Panc1 (cell line): ENCODE measurements at regions not wholly inside any gene's neighbourhood (a gene's known extent, or its start where the extent isn't known, plus 50 kb on each side); places are given as distances from the start of the nearest gene placed in this dataset.
A peak's percentile ranks its signal among the peaks of the same experiment; 100 is the strongest.

Experiments used
- ATAC-seq: fragments of 200-7000 bp; cut with Tn5 transposase; 2 replicates; pipeline ENCODE4 v1.9.1; 2020; ENCODE audit warnings: mild to moderate bottlenecking, moderate library complexity
- BruUV-seq: library from RNA; stranded (reverse); fragments of 400-500 nt; replicated peaks from 2 replicates; lab custom pipeline; 2021; lab: Mats Ljungman, UMichigan
- CTCF ChIA-PET: fragments of 300-600 bp; sonication (Branson Sonifier 250); formaldehyde crosslinking; loops from one replicate; lab custom pipeline; 2022; ENCODE audit warnings: antibody characterized with exemption; lab: Charles Lee
- POLR2A ChIA-PET: fragments of 300-600 bp; sonication (Branson Sonifier 250); formaldehyde crosslinking; loops from one replicate; lab custom pipeline; 2022; ENCODE audit warnings: antibody characterized with exemption; lab: Charles Lee
- DNase-seq: peaks from one replicate; pipeline ENCODE4 v3.0.0-alpha.2; 2010; ENCODE audit warnings: low read depth, low spot score
- H3K27ac ChIP-seq: 2 replicates; pipeline ENCODE4 v1.5.1; 2011; ENCODE audit warnings: mild to moderate bottlenecking, low read length, inconsistent platforms
- H3K27me3 ChIP-seq: fragments of 200-500 bp; sonication (Bioruptor generic); 2 replicates; pipeline ENCODE4 v1.6.0; 2014; ENCODE audit warnings: low read length, inconsistent platforms; ENCODE audit not compliant: control insufficient read depth, insufficient read depth
- H3K36me3 ChIP-seq: fragments of 200-500 bp; sonication (Bioruptor generic); 2 replicates; pipeline ENCODE4 v1.5.1; 2014; ENCODE audit warnings: inconsistent platforms, mild to moderate bottlenecking, low read length, moderate library complexity; ENCODE audit not compliant: control insufficient read depth, insufficient read depth
- H3K4me1 ChIP-seq: 2 replicates; pipeline ENCODE4 v1.5.1; 2011; ENCODE audit warnings: inconsistent platforms, mild to moderate bottlenecking, low read length, moderate library complexity; ENCODE audit not compliant: control insufficient read depth, insufficient read depth
- H3K4me3 ChIP-seq, 2 experiments: 2 replicates each; pipeline ENCODE4 v1.5.1; 2011 to 2012; ENCODE audit warnings: low read depth in 2 of 2, low read length in 2 of 2, mild to moderate bottlenecking in 2 of 2, inconsistent platforms in 1 of 2, moderate library complexity in 1 of 2
- H3K9me3 ChIP-seq: fragments of 200-500 bp; sonication (Bioruptor generic); 2 replicates; pipeline ENCODE4 v1.5.1; 2014; ENCODE audit warnings: low read depth, mild to moderate bottlenecking, inconsistent platforms, low read length, moderate library complexity; ENCODE audit not compliant: control insufficient read depth, insufficient read depth
- POLR2AphosphoS5 ChIP-seq: IDR thresholded peaks from 2 replicates; pipeline ENCODE4 v1.6.1; 2012; ENCODE audit warnings: mild to moderate bottlenecking, low read depth, low read length, moderate library complexity
- SIN3A ChIP-seq: IDR thresholded peaks from 2 replicates; pipeline ENCODE4 v1.6.1; 2012; ENCODE audit warnings: low read depth, mild to moderate bottlenecking, low read length, moderate library complexity, borderline replicate concordance; ENCODE audit not compliant: insufficient read depth
- TCF7L2 ChIP-seq: IDR thresholded peaks from 2 replicates; pipeline ENCODE4 v1.6.1; 2011; ENCODE audit warnings: mild to moderate bottlenecking, low read depth, low read length, inconsistent platforms
- in situ Hi-C: cut with HindIII; loops from 2 replicates; pipeline ENCODE4 v1.10.0; 2016; ENCODE audit warnings: low sequenced_read_pairs, low pct_unique_long_range_greater_than_20kb
- intact Hi-C: fragments of 100-400 bp; cut with micrococcal nuclease; formaldehyde crosslinking; loops from one replicate; pipeline ENCODE4 v1.10.0; 2022; ENCODE audit not compliant: unreplicated experiment
- TF ChIP-seq, protein P1 (sequence below), 2 experiments: IDR thresholded peaks; 2 replicates each; pipeline ENCODE4 v1.6.1; 2011 to 2012; ENCODE audit warnings: low read depth in 2 of 2, control low read depth in 1 of 2, low read length in 1 of 2, mild to moderate bottlenecking in 1 of 2, moderate library complexity in 1 of 2; ENCODE audit not compliant: insufficient read depth in 1 of 2
- TF ChIP-seq, protein P2 (sequence below): fragments of 450-650 bp; IDR thresholded peaks from 2 replicates; pipeline ENCODE4 v1.5.1; 2017; ENCODE audit warnings: mild to moderate bottlenecking

- intact Hi-C loops: no loop called here
- DNase-seq (no peak), ATAC-seq (no peak)
- in situ Hi-C loops: no loop called here
- Histone ChIP-seq H3K27me3 (no peaks in the 10 kb centered on the region), H3K4me3 (no peak overlapping the region), H3K36me3 (no peaks in the 10 kb centered on the region), H3K4me1 (no peaks in the 10 kb centered on the region), H3K27ac (no peak overlapping the region), H3K9me3 (no peaks in the 10 kb centered on the region)
- no peak for TF ChIP-seq SIN3A
- TF ChIP-seq POLR2AphosphoS5: no peak
- TF ChIP-seq, protein P1, sequence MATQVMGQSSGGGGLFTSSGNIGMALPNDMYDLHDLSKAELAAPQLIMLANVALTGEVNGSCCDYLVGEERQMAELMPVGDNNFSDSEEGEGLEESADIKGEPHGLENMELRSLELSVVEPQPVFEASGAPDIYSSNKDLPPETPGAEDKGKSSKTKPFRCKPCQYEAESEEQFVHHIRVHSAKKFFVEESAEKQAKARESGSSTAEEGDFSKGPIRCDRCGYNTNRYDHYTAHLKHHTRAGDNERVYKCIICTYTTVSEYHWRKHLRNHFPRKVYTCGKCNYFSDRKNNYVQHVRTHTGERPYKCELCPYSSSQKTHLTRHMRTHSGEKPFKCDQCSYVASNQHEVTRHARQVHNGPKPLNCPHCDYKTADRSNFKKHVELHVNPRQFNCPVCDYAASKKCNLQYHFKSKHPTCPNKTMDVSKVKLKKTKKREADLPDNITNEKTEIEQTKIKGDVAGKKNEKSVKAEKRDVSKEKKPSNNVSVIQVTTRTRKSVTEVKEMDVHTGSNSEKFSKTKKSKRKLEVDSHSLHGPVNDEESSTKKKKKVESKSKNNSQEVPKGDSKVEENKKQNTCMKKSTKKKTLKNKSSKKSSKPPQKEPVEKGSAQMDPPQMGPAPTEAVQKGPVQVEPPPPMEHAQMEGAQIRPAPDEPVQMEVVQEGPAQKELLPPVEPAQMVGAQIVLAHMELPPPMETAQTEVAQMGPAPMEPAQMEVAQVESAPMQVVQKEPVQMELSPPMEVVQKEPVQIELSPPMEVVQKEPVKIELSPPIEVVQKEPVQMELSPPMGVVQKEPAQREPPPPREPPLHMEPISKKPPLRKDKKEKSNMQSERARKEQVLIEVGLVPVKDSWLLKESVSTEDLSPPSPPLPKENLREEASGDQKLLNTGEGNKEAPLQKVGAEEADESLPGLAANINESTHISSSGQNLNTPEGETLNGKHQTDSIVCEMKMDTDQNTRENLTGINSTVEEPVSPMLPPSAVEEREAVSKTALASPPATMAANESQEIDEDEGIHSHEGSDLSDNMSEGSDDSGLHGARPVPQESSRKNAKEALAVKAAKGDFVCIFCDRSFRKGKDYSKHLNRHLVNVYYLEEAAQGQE (IDR thresholded peaks at IDR 0.05; ENCODE audit: insufficient read depth in 1 of 2, low read depth in 2 of 2, low read length in 1 of 2): no peak
- TF ChIP-seq, protein P2, sequence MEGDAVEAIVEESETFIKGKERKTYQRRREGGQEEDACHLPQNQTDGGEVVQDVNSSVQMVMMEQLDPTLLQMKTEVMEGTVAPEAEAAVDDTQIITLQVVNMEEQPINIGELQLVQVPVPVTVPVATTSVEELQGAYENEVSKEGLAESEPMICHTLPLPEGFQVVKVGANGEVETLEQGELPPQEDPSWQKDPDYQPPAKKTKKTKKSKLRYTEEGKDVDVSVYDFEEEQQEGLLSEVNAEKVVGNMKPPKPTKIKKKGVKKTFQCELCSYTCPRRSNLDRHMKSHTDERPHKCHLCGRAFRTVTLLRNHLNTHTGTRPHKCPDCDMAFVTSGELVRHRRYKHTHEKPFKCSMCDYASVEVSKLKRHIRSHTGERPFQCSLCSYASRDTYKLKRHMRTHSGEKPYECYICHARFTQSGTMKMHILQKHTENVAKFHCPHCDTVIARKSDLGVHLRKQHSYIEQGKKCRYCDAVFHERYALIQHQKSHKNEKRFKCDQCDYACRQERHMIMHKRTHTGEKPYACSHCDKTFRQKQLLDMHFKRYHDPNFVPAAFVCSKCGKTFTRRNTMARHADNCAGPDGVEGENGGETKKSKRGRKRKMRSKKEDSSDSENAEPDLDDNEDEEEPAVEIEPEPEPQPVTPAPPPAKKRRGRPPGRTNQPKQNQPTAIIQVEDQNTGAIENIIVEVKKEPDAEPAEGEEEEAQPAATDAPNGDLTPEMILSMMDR: no peak
- TF ChIP-seq TCF7L2: no peak
- CTCF ChIA-PET: no interaction called here
- POLR2A ChIA-PET: no interaction called here
- no TSS peak for BruUV-seq
Observed at GRCh38 chr10:36496758-36497157, 628.6 kb upstream of the ANKRD30A start.

GRCh38 chr10:36494371-36494770 lies 631.0 kb upstream of the ANKRD30A start:
- CTCF ChIA-PET: no interaction called here

More at GRCh38 chr10:36494371-36494770, 631.0 kb upstream of the ANKRD30A start:
- Histone ChIP-seq H3K27ac (no peak overlapping the region), H3K4me3 (no peak overlapping the region), H3K27me3 (no peaks in the 10 kb centered on the region), H3K4me1 (no peaks in the 10 kb centered on the region), H3K9me3 (no peaks in the 10 kb centered on the region), H3K36me3 (no peaks in the 10 kb centered on the region)
- POLR2A ChIA-PET: no interaction called here
- DNase-seq (peak; percentile 66), ATAC-seq (no peak)
- in situ Hi-C loops (no loop called here), intact Hi-C loops (no loop called here)
- TF ChIP-seq, protein P1 (IDR thresholded peaks at IDR 0.05; ENCODE audit: insufficient read depth in 1 of 2, low read depth in 2 of 2, low read length in 1 of 2): no peak
- no peak for TF ChIP-seq POLR2AphosphoS5
- TF ChIP-seq, protein P2: no peak
- no peak for TF ChIP-seq TCF7L2
- TF ChIP-seq SIN3A: no peak
- BruUV-seq: no TSS peak
